Eye (tissue), 1 donor: ENCODE measurements at regions not wholly inside any gene's neighbourhood (a gene's known extent, or its start where the extent isn't known, plus 50 kb on each side); places are given as distances from the start of the nearest gene placed in this dataset.
"Not testable (repeated sequence)": the region's sequence is repeated elsewhere in the genome, so short reads cannot be mapped to it uniquely, and the experiment has no call there.

Experiments
- DNase-seq: peaks from one replicate; pipeline ENCODE4 v3.0.0-alpha.2; 2015

- DNase-seq: peak; percentile 35
Observed at GRCh38 chr10:62996925-62997324, 136.2 kb upstream of the NRBF2 start.

- DNase-seq: no peak
Observed at GRCh38 chr10:62996516-62996915, 136.6 kb upstream of the NRBF2 start.

- no peak for DNase-seq
Observed at GRCh38 chr10:62993121-62993520, 140.0 kb upstream of the NRBF2 start.

GRCh38 chr10:62992145-62992721, 140.9 kb upstream of the NRBF2 start:
- peak; percentile 61 for DNase-seq

- no peak for DNase-seq
Observed at GRCh38 chr10:62990126-62990525, 143.0 kb upstream of the NRBF2 start.

- no peak for DNase-seq
Observed at GRCh38 chr10:62985807-62986600, 147.1 kb upstream of the NRBF2 start.

GRCh38 chr10:62981096-62981495, 152.0 kb upstream of the NRBF2 start:
- DNase-seq: no peak

- DNase-seq: no peak
Observed at GRCh38 chr10:62980687-62981086, 152.4 kb upstream of the NRBF2 start.

GRCh38 chr10:62979921-62980320, 153.2 kb upstream of the NRBF2 start:
- DNase-seq: no peak

GRCh38 chr10:62978482-62978881, 154.6 kb upstream of the NRBF2 start:
- DNase-seq: no peak

GRCh38 chr10:62974795-62975194, 158.3 kb upstream of the NRBF2 start:
- not testable (repeated sequence) for DNase-seq

- DNase-seq: no peak
Observed at GRCh38 chr10:62972103-62972502, 155.9 kb upstream of the EGR2 start.

- DNase-seq: no peak
Observed at GRCh38 chr10:62964026-62964425, 147.9 kb upstream of the EGR2 start.

- no peak for DNase-seq
Observed at GRCh38 chr10:62961951-62962523, 145.9 kb upstream of the EGR2 start.

GRCh38 chr10:62960416-62960815, 144.2 kb upstream of the EGR2 start:
- DNase-seq: no peak

GRCh38 chr10:62959553-62959952, 143.4 kb upstream of the EGR2 start:
- no peak for DNase-seq

- DNase-seq: no peak
Observed at GRCh38 chr10:62958980-62959379, 142.8 kb upstream of the EGR2 start.

GRCh38 chr10:62946278-62946677, 130.1 kb upstream of the EGR2 start:
- no peak for DNase-seq

- no peak for DNase-seq
Observed at GRCh38 chr10:62939698-62940097, 123.5 kb upstream of the EGR2 start.

GRCh38 chr10:62938672-62939071, 122.5 kb upstream of the EGR2 start:
- no peak for DNase-seq

GRCh38 chr10:62937674-62938073, 121.5 kb upstream of the EGR2 start:
- DNase-seq: no peak

- no peak for DNase-seq
Observed at GRCh38 chr10:62935022-62935421, 118.9 kb upstream of the EGR2 start.

GRCh38 chr10:62934258-62934657, 118.1 kb upstream of the EGR2 start:
- peak; percentile 3 for DNase-seq

- DNase-seq: not testable (repeated sequence)
Observed at GRCh38 chr10:62928763-62929162, 112.6 kb upstream of the EGR2 start.
